Psoas muscle (tissue), 7 donors: ENCODE measurements at regions not wholly inside any gene's neighbourhood (a gene's known extent, or its start where the extent isn't known, plus 50 kb on each side); places are given as distances from the start of the nearest gene placed in this dataset.

ENCODE experiments used
- ATAC-seq, 4 donors: fragments of 200-7000 bp; cut with Tn5 transposase; one replicate each; pipeline ENCODE4 v1.9.1; 2020; ENCODE audit warnings: moderate library complexity in 3 of 4, mild to moderate bottlenecking in 2 of 4
- DNase-seq, 2 donors: peaks; one replicate each; pipeline ENCODE4 v3.0.0-alpha.2; 2020
- H3K27ac ChIP-seq: fragments of 200-600 bp; one replicate; pipeline ENCODE4 v1.8.0; 2022
- H3K27me3 ChIP-seq, 3 donors: fragments of 200-600 bp in 1 of 3; one replicate each; pipeline versions ENCODE4 v1.6.1 to v1.8.0; 2013 to 2022; ENCODE audit warnings: low read length in 2 of 3, mild to moderate bottlenecking in 2 of 3, moderate library complexity in 1 of 3; ENCODE audit not compliant: insufficient read depth in 3 of 3
- H3K36me3 ChIP-seq, 2 donors: fragments of 200-600 bp in 1 of 2; one replicate each; pipeline versions ENCODE4 v1.6.1 to v1.8.0; 2013 to 2022; ENCODE audit warnings: low read depth in 1 of 2, mild to moderate bottlenecking in 1 of 2, moderate library complexity in 1 of 2; ENCODE audit not compliant: insufficient read depth in 1 of 2
- H3K4me1 ChIP-seq: fragments of 200-600 bp; one replicate; pipeline ENCODE4 v1.8.0; 2022
- H3K4me3 ChIP-seq: fragments of 200-600 bp; one replicate; pipeline ENCODE4 v1.8.0; 2022; ENCODE audit warnings: mild to moderate bottlenecking
- H3K9me3 ChIP-seq: fragments of 200-600 bp; one replicate; pipeline ENCODE4 v1.8.0; 2022
- WGBS, 3 donors: extraction: QIAGEN DNeasy Blood & Tissue Kit; methylation state at CpG; one replicate each; pipeline versions ENCODE4 v1.1.6 to v1.1.7; 2013; 5-methylcytosine and 5-hydroxymethylcytosine counted together
- intact Hi-C, 2 donors: fragments of 100-400 bp; cut with DNase I; formaldehyde crosslinking; loops; one replicate each; pipeline versions ENCODE4 v1.11.0 to v1.14.2; 2022
- TF ChIP-seq, protein P1 (sequence below): fragments of 200-600 bp; IDR thresholded peaks from one replicate; pipeline ENCODE4 v1.8.0; 2022; ENCODE audit warnings: antibody characterized with exemption
- donor health status: healthy with polysubstance abuse.
- donor health status: DM: no; HTN: no; CAD: no; lungs with moderate emphysema.
- donor health status: Bipolar disorder and iron deficiency.
- donor health status: healthy.
- donor health status: DM: yes; HTN: yes; CAD: no.
- donor health status: DM: no; HTN: no; CAD: no.
- donor health status: DM: yes; HTN: yes; CAD: no.

DNA sequence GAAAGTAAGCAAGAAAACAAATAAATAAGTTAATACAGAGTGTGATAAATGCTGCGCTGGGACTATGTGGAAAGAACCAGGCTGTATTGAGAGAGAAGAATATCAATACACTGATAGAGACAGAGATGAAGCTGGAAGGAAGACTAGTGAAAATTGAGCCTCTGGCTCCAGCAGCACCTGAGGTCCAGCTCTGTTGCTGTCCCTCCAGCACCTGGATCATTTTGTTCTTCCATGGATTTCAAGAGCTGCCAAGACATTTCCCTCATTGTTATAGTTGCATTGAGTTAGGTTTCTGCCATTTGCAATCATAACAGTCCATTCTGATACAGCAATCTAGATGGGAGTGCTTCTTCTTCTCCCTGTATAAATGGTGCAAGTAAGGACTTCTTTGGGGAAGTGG, 242.7 kb upstream of the FGGY start:
- intact Hi-C loops = no loop called here
- Histone ChIP-seq H3K27me3 (no peaks in the 10 kb centered on the region), H3K27ac (no peak overlapping the region), H3K4me3 (no peak overlapping the region), H3K9me3 (no peaks in the 10 kb centered on the region), H3K36me3 (no peaks in the 10 kb centered on the region), H3K4me1 (peaks cover 24% of the 10 kb centered on the region)
- ATAC-seq (no peak), DNase-seq (no peak)
- WGBS, 3 donors = 100% methylated on average over 1 of the region's 1 CpG
- TF ChIP-seq, protein P1, sequence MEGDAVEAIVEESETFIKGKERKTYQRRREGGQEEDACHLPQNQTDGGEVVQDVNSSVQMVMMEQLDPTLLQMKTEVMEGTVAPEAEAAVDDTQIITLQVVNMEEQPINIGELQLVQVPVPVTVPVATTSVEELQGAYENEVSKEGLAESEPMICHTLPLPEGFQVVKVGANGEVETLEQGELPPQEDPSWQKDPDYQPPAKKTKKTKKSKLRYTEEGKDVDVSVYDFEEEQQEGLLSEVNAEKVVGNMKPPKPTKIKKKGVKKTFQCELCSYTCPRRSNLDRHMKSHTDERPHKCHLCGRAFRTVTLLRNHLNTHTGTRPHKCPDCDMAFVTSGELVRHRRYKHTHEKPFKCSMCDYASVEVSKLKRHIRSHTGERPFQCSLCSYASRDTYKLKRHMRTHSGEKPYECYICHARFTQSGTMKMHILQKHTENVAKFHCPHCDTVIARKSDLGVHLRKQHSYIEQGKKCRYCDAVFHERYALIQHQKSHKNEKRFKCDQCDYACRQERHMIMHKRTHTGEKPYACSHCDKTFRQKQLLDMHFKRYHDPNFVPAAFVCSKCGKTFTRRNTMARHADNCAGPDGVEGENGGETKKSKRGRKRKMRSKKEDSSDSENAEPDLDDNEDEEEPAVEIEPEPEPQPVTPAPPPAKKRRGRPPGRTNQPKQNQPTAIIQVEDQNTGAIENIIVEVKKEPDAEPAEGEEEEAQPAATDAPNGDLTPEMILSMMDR = no peak

DNA sequence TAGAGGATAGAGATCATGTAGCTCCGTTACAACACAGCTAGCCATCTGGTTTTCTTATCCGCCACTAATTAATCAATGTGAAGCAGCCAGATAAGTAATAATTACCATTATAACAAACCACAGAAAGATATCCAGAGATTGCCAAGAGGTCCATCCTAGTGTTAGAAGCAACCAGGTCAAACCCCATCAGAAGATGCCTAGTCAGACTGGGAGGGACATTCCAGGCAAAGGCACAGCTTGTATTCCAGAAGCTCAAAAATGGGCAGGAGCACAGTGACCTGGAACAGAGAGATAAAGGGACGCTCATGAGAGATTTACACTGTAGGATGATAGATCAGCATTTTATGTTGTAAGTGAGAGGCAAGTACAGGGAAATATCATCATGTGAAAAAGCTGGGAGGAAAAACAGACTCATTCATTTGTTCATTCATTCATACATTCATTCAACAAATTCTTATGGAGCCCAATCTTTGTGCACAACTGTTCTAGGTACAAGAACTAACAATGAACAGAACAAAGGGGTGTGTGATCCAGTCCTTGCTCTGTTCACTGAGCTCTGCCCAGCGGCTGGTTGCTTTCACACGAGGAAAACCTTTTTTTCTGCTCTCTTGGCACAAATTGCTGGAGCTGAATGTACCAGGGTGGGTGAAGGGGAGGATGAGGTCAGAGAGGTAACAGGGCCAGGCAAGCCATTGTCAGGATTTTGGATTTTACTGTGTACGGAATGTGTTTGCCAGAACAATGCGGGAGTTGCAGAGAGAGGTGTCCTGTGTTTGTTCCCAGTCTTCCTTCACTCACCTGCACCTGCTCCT, 240.8 kb upstream of the FGGY start:
- ATAC-seq = peak in 2 of 4 donors; percentile 34 to 60
- intact Hi-C loops = no loop called here
- no peak for DNase-seq
- Histone ChIP-seq H3K27me3 (no peaks in the 10 kb centered on the region), H3K4me1 (peaks cover 24% of the 10 kb centered on the region), H3K27ac (no peak overlapping the region), H3K36me3 (no peaks in the 10 kb centered on the region), H3K9me3 (no peaks in the 10 kb centered on the region), H3K4me3 (no peak overlapping the region)
- 52 to 67% (median 53%) methylated on average over 7 of the region's 7 CpGs for WGBS, 3 donors
- TF ChIP-seq, protein P1 = no peak

GRCh38 chr1:59057211-59057694, 239.6 kb upstream of the FGGY start:
- Histone ChIP-seq H3K9me3 (no peaks in the 10 kb centered on the region), H3K4me3 (no peak overlapping the region)

GRCh38 chr1:59057796-59058195, 239.1 kb upstream of the FGGY start:
- no peaks in the 10 kb centered on the region for H3K36me3 ChIP-seq
- DNase-seq (no peak), ATAC-seq (no peak)
- WGBS, 3 donors = 73 to 94% (median 85%) methylated on average over 3 of the region's 3 CpGs
- no peaks in the 10 kb centered on the region for H3K9me3 ChIP-seq
- TF ChIP-seq, protein P1 = no peak
- H3K4me1 ChIP-seq = peaks cover 23% of the 10 kb centered on the region
- H3K27me3 ChIP-seq = no peaks in the 10 kb centered on the region
- intact Hi-C loops = no loop called here
- peak overlapping the region; percentile 64 for H3K27ac ChIP-seq
- no peak overlapping the region for H3K4me3 ChIP-seq

More at GRCh38 chr1:59057211-59057694, 239.6 kb upstream of the FGGY start:
- intact Hi-C loops = no loop called here
- Histone ChIP-seq H3K36me3 (no peaks in the 10 kb centered on the region), H3K27ac (peak overlapping the region; percentile 64), H3K27me3 (no peaks in the 10 kb centered on the region), H3K4me1 (peaks cover 25% of the 10 kb centered on the region)
- TF ChIP-seq, protein P1 = peak; percentile 5
- 19 to 27% (median 19%) methylated on average over 6 of the region's 6 CpGs for WGBS, 3 donors
- ATAC-seq (peak; percentile 62 to 85 (median 72)), DNase-seq (peak; percentile 83 to 89)
